Stimulated activated effector memory CD8-positive, alpha-beta T cell treated with anti-CD3 and anti-CD28 coated beads, Interleukin-12 subunit alpha, Interleukin-12 subunit beta, amount 100 ng/mL, for 72 hours (primary cell): ENCODE measurements at regions not wholly inside any gene's neighbourhood (a gene's known extent, or its start where the extent isn't known, plus 50 kb on each side); places are given as distances from the start of the nearest gene placed in this dataset.
A peak's percentile ranks its signal among the peaks of the same experiment; 100 is the strongest.

Experiments
- ATAC-seq: fragments of 150-1000 bp; cut with Tn5 transposase; 2 replicates; pipeline ENCODE4 v1.10.0; 2021
- DNase-seq, 2 donors: peaks; one replicate each; pipeline ENCODE4 v3.0.0; 2021 to 2022; ENCODE audit warnings: low spot score in 2 of 2
- H3K27ac Mint-ChIP-seq: one replicate; pipeline ENCODE4 v1.8.0; 2022; ENCODE audit warnings: mild to moderate bottlenecking, mixed read lengths
- H3K36me3 Mint-ChIP-seq: one replicate; pipeline ENCODE4 v1.8.0; 2022; ENCODE audit warnings: mild to moderate bottlenecking, mixed read lengths
- H3K4me1 Mint-ChIP-seq: one replicate; pipeline ENCODE4 v1.8.0; 2022; ENCODE audit warnings: mixed read lengths
- H3K4me3 Mint-ChIP-seq: one replicate; pipeline ENCODE4 v1.8.0; 2022; ENCODE audit warnings: mild to moderate bottlenecking, mixed read lengths
- H3K9me3 Mint-ChIP-seq: one replicate; pipeline ENCODE4 v1.8.0; 2022; ENCODE audit warnings: mixed read lengths

DNA sequence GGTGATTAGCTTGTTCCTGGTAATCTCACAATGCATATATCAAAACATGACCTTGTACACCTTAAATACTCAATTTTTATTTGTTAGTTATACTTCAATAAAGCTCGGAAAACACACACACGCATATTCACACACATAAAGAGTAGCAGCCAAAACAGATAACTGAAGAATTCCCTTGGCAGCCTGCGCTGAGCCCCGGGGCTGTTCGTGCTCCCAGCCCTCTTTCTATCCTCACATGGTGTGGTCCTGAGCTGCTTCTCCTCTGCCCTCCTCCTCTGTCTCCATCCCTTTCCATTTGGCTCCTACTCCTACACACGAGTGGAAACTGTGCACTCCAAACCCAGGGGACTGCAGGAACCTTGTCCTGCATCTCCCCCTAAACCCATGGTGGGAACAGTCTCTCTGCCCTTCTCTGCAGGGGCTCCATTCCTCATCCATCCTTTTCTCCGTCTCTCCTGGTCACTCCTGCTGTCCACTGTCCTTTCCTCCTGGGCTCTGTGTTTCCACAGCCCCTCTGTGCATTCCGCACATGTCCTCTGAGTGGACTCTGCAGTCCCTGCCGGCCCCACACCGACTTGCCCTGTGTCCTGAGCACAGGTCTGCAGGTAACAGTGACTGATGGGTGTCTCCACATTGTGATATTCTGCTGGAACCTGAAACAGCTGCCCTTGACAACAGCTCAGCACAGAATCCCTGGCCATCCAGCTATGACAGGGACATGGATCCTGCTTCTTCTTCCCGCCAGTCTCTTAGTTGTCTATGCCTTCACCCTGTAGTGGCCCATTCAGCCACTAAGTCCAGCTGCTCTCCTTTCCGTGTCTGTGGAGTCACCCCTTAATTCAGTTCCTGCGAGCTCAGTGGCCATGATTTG lies 216.8 kb upstream of the ZNF32 start:
- no peak for DNase-seq
- H3K36me3 Mint-ChIP-seq: no peaks in the 10 kb centered on the region
- no peak overlapping the region for H3K4me3 Mint-ChIP-seq
- no peak for ATAC-seq
- H3K27ac Mint-ChIP-seq: no peak overlapping the region
- no peaks in the 10 kb centered on the region for H3K9me3 Mint-ChIP-seq
- H3K4me1 Mint-ChIP-seq: peaks cover 7% of the 10 kb centered on the region

DNA sequence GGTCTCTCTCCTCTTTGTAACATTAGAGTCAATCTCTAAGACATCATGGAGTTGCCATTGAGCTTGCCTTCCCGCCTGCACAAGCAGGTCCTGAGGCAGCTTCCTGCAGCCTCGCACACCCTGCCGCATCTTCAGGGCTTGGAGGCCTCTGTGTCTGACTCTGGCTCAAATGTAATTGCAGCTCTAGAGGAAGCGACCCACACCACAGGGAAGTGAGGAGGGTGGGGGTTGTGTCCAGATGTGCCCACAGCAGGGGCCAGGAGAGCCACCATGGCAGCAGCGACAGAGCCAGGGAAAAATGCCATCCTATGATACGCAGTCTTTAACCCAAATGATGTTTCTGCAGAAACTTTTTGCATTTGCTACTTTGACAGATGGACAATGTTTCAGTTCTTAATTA lies 216.0 kb upstream of the ZNF32 start:
- no peak for DNase-seq

DNA sequence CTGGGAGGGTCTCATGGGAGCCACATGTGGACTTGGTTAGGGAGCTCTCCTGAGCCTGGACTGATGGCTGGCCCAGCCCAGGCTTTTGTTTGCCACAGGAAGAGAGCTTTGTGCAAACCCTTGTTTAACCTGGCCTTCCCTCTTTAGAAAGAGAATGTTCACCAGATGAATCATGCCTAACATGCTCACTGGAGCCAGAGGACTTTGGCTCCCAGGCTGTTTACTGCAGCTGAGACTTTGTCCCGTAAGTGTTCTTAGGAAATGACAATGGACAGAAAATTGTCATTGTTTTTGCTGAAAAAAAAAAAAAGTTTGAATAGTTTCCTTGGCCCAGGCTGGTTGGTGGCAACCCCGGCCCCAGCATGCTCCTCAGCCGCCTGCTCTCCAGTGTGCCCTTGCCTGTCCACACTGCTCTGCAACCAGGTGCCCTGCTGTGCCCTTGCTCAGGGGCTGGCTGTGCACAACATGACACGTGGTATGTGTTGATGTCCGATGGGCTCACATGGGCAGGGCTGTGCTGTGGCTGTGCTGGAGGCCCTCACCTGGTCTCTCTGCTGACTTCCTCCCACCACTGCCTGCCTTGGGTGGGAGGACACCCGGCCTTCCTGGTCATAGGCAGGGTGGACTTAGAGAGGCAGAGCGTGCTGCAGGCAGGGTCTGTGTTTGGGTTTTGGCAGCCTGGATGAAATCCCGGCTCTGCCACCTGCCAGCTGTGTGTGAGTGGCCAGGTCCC lies 215.3 kb upstream of the ZNF32 start:
- ATAC-seq (no peak), DNase-seq (no peak)
- Mint-ChIP-seq H3K4me1 (peaks cover 7% of the 10 kb centered on the region), H3K9me3 (no peaks in the 10 kb centered on the region), H3K4me3 (no peak overlapping the region), H3K27ac (no peak overlapping the region), H3K36me3 (no peaks in the 10 kb centered on the region)

More for the DNA sequence above, 216.0 kb upstream of the ZNF32 start:
- no peak for ATAC-seq
- H3K4me3 Mint-ChIP-seq: no peak overlapping the region
- H3K27ac Mint-ChIP-seq: no peak overlapping the region
- no peaks in the 10 kb centered on the region for H3K36me3 Mint-ChIP-seq
- H3K9me3 Mint-ChIP-seq: no peaks in the 10 kb centered on the region
- peaks cover 7% of the 10 kb centered on the region for H3K4me1 Mint-ChIP-seq

DNA sequence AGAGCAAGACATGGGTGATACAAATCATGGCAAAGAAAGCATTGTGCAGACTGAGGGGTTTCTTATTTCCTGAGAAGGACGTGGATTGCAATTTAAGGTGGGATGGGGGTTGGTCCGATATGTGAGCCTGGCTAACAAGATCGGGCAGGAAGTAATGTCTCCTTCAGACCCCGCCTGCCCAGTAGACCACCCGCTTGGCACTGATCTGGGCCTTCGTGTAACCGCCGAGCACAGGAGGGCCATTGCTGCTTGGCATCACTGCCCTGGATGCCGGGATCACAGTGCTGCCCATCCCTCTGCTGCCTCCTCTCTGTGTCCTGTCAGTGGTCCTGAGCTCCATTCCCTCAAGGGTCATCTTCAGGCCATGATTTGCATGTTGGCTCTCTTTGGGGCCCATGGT lies 214.6 kb upstream of the ZNF32 start:
- H3K4me1 Mint-ChIP-seq: peaks cover 7% of the 10 kb centered on the region
- H3K9me3 Mint-ChIP-seq: no peaks in the 10 kb centered on the region
- H3K27ac Mint-ChIP-seq: no peak overlapping the region
- H3K36me3 Mint-ChIP-seq: no peaks in the 10 kb centered on the region
- H3K4me3 Mint-ChIP-seq: no peak overlapping the region
- ATAC-seq: no peak
- DNase-seq: no peak

DNA sequence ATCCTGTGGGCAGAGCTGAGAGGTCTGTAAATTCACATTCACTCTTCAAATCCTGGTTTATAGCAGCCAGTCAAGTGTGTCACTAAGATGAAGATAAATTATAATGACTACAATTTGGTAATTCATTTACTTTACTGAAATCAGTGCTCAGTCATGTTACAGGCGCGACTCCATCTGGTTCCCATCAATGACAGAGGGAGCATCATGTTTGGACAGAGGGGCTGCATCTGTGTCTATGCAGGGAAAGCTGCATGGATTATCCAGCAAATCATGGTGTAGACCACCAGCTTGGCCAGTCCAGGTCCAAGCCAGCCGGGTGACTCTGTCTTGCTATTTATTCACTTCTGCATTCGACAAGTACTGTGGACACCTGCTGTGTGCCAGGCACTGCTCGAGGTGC lies 214.1 kb upstream of the ZNF32 start:
- Mint-ChIP-seq H3K4me3 (no peak overlapping the region), H3K36me3 (no peaks in the 10 kb centered on the region), H3K27ac (no peak overlapping the region), H3K9me3 (no peaks in the 10 kb centered on the region), H3K4me1 (peaks cover 7% of the 10 kb centered on the region)
- DNase-seq: no peak
- ATAC-seq: no peak

DNA sequence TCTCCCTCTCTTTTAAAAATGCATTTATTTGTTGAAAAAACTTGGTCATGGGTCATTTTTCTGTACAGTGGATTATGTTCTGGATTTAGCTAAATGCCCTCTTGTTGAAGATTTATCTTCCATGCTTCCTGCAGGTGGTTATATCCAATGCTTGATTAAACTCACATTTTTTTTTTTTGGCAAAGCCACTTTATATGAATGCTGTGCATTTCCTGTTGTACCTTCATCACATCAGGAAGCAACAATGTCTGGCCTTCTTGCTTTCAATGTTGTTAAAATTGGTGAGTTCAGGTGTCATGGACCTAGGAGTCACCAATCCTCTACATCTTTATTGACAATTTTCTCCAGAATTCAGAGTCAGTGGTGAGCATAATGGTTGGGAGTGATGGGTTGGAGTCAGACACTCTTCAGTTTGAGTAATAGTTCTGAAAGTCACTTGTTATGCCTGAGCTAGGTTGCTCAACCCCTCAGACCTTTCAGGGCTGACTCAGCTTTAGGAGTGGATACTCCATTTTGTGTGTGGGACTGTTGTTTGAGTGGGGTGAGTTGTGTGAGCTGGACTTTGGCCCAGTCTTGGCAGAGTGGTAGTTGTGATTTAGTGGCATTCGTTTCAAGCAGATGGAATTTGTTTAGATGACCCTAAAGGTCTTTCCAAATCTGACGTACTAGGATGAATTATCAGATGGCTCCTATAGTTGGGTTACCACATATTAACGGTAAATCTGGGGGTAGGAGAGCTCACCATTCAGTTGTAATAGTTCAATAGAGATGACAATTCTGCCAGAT lies 213.5 kb upstream of the ZNF32 start:
- Mint-ChIP-seq H3K27ac (no peak overlapping the region), H3K9me3 (no peaks in the 10 kb centered on the region), H3K4me1 (peaks cover 7% of the 10 kb centered on the region), H3K36me3 (no peaks in the 10 kb centered on the region), H3K4me3 (no peak overlapping the region)
- ATAC-seq (peak; percentile 84), DNase-seq (no peak)

DNA sequence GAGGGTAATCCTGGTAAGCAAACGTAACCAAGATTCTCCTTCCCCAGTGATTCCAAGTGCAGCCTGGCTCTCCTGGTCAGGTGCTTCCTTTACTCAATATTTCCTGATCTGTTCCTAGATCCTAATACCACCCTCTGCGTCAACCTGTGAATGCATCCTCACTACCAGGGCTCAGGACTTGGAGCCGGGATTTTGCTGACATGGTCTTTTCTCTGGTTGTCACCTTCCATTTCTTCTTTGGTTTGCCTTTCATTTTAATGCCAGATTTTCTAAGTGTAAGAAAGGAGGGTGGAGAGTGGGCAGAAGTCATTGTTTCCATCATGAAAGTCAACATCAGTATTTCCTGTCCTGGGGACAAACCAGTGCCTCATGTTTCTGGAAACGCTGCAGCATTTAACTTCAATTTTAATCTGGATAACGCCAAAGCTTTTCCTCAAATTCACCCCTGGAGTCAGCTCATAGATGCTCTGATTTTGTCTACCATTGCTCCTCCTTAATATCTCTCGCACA lies 210.4 kb upstream of the ZNF32 start:
- H3K4me1 Mint-ChIP-seq: peaks cover 7% of the 10 kb centered on the region
- ATAC-seq: no peak
- DNase-seq: no peak
- no peaks in the 10 kb centered on the region for H3K36me3 Mint-ChIP-seq
- no peak overlapping the region for H3K27ac Mint-ChIP-seq
- H3K4me3 Mint-ChIP-seq: no peak overlapping the region
- no peaks in the 10 kb centered on the region for H3K9me3 Mint-ChIP-seq

DNA sequence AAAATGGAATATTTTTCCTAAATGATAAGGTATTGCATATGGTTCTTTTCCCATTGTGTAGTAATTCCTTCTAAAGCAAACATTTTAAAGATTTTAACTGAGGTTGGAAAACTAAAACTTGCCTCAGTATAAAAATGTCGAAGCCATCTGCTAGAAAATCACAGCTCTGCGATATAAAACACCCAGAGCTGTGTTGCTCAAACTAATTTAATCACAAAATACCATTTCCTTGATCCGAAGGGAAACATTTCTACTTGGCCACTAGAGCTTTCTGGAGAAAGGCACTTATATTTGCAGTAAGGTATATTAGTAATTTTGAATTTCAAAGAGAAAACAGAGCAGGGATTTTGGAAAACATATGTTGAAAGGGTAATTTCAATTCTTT lies 209.2 kb upstream of the ZNF32 start:
- DNase-seq: no peak
- no peaks in the 10 kb centered on the region for H3K9me3 Mint-ChIP-seq
- no peak for ATAC-seq
- H3K36me3 Mint-ChIP-seq: no peaks in the 10 kb centered on the region
- no peak overlapping the region for H3K4me3 Mint-ChIP-seq
- peaks cover 7% of the 10 kb centered on the region for H3K4me1 Mint-ChIP-seq
- H3K27ac Mint-ChIP-seq: no peak overlapping the region

DNA sequence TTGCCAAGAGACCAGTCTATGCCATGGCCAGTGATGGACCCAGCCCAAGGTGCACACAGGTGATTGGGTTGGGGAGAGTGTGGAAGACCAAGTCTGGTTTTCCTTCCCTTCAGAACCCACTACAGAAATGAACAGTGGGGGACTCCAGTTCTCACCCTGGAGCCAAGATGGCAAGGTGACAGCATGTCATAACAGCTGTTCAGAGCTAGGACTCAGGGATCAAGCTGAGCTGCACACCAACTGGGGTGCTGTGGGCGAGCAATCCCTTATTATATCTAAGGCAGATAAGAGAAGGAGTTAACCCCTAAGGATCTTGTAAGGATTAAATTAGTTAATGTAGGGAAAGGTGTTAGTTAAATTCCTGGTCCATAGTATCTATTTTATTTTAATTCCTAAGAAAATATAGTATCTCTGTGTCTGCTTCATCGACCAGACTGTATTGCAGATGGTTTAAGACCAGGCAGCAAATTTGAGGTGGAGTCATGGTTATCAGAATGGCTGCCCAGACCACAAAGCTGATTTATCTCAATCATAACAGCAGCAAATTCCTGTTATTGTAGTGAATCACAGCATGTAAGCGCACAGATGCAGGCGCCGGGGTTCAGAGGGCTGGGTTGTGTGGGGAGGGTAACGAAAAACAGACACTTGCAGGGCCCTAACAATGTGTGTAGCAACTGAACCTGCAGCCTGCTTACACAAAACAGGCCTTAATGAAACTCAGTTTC lies 208.7 kb upstream of the ZNF32 start:
- Mint-ChIP-seq H3K9me3 (no peaks in the 10 kb centered on the region), H3K4me3 (no peak overlapping the region), H3K36me3 (no peaks in the 10 kb centered on the region), H3K27ac (no peak overlapping the region), H3K4me1 (peaks cover 5% of the 10 kb centered on the region)
- ATAC-seq (peak; percentile 22), DNase-seq (no peak)

DNA sequence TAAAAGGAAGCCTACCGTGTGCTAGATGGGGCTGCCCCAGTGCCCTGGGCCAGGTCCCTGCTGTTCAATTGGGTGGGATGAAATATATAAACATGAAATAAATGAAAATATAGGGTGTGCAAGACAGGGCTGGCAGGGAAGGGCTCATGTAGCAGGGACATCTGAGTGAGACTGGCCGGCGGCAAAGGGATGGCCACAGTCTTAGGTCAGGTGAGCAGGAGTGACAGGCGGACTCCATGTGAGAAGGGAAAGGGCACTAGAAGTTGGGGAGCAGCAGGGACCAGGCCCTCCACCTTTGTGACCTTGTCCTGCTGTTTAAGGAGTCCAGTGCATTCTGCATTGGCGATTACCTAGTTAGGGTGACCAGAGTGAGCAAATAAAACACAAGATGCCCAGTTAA lies 207.6 kb upstream of the ZNF32 start:
- ATAC-seq: no peak
- Mint-ChIP-seq H3K4me3 (no peak overlapping the region), H3K9me3 (no peaks in the 10 kb centered on the region), H3K4me1 (no peaks in the 10 kb centered on the region), H3K27ac (no peak overlapping the region), H3K36me3 (no peaks in the 10 kb centered on the region)
- DNase-seq: no peak

DNA sequence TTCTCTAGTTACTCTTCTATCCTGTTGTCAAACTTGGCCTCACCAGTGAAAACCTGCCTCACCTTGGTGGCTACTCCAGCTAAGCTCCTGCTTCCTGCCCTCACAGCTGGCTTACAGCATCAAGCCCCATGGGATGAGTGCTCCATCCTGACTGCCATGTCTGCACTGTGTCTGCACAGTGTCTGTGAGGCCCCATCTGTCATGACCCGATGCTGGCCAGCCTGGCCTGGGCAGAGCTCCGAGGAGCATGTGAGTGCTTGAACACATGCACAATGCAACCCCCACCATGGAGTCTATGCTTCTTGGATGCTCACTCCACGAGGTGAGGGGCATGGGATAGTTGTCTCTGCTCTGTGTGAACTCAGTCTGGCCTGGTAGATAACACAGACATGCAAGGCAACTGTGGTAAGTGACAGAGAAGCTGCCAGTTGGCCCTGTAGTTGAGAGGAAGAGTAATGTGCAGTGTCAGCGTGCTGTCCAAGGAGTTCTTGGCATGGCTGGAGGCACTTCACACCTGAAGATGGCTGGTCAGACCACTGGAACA lies 207.1 kb upstream of the ZNF32 start:
- Mint-ChIP-seq H3K4me1 (no peaks in the 10 kb centered on the region), H3K9me3 (no peaks in the 10 kb centered on the region), H3K4me3 (no peak overlapping the region), H3K27ac (no peak overlapping the region), H3K36me3 (no peaks in the 10 kb centered on the region)
- DNase-seq: no peak
- no peak for ATAC-seq

DNA sequence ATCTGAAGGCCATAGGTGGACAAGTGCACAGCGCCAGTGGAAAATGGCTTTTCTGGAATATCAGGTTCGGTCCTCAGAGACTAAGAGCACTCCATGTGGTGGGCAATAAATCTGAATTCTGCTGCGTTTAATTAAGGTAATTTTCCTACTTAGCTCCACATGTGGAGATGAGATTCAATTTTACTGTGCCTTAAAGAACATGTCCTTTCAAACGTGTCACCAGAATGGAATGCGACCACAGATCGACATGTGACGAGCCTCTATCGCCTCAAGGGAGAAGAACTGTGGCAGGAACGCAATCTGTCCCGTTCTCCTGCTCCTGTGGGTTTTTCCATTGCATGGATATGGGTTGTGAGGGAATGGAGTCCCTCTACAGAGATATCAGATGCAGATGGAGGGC lies 205.3 kb upstream of the ZNF32 start:
- no peak for ATAC-seq
- H3K27ac Mint-ChIP-seq: no peak overlapping the region
- no peaks in the 10 kb centered on the region for H3K4me1 Mint-ChIP-seq
- no peak overlapping the region for H3K4me3 Mint-ChIP-seq
- no peaks in the 10 kb centered on the region for H3K36me3 Mint-ChIP-seq
- H3K9me3 Mint-ChIP-seq: no peaks in the 10 kb centered on the region
- no peak for DNase-seq

DNA sequence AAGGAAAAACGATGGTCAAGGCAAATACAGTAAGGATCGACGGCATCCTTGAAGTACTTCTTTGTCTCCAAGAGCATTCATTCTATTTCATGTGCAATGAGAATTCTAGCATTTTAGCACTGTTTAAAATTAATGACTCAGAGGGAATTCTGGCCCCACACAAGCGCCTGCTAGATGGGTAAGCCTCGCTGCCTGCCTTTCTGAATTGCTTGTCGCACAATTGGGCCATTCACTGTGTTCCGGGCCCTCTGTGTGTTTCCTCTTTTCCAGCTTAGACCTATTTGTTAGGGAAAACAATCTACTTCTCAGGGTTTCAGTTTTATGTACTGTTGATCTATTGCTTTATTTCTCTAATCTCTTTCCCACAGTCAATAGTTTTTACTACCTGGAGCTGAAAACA lies 204.7 kb upstream of the ZNF32 start:
- DNase-seq: no peak
- ATAC-seq: no peak
- H3K27ac Mint-ChIP-seq: no peak overlapping the region
- no peak overlapping the region for H3K4me3 Mint-ChIP-seq
- H3K9me3 Mint-ChIP-seq: no peaks in the 10 kb centered on the region
- no peaks in the 10 kb centered on the region for H3K4me1 Mint-ChIP-seq
- H3K36me3 Mint-ChIP-seq: no peaks in the 10 kb centered on the region

DNA sequence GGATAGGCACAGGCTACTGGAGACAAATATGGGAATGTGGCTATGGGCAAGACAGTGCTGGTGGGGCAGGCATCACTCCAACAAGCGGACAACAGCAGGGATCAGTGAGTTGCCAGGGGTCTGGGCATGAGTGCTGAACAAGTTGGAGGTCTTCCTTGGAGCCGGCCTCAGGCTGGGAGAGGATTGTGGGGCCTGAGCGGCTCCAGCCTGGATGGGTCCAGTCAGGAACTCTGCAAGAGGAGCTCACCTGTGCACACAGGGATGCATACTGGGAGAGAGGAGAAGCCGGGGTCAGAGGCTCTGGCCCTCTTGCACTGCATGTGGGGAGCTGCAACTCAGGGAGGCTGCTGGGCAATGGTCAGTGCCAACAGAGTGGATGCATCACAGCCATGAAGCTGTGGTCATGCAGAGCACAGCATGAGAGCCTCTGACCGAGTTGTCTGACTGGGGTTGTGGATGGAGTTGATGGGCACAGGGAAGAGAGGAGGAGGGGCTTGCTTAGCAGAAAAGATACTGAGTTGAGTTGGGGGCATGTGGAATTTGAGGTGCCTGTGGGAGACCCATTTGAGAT lies 204.0 kb upstream of the ZNF32 start:
- H3K4me3 Mint-ChIP-seq: no peak overlapping the region
- no peaks in the 10 kb centered on the region for H3K4me1 Mint-ChIP-seq
- no peak overlapping the region for H3K27ac Mint-ChIP-seq
- ATAC-seq (peak; percentile 16), DNase-seq (no peak)
- H3K9me3 Mint-ChIP-seq: no peaks in the 10 kb centered on the region
- H3K36me3 Mint-ChIP-seq: no peaks in the 10 kb centered on the region
